ENCODE measurements at regions not wholly inside any gene's neighbourhood (a gene's known extent, or its start where the extent isn't known, plus 50 kb on each side); places are given as distances from the start of the nearest gene placed in this dataset.

DNA sequence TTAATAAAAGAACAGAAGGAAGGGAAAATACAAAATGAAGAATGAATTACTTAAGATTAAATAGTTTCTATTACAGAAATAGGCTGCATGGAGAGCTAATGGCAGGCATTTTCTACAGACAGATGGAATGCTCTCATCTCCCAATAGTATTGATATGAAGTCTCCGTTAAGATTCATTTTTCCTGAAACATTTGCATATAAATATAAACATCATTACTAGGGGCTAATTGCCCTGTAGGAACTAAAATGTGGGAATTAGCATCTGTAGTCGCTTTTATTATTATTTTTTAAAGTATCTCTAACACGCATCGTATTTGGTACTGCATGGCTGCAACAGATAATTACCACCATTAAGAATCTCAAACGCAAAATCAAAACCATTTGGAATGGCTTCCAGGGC, 2275.5 kb downstream of the MAT2B start:
- TF ChIP-seq, protein P1, sequence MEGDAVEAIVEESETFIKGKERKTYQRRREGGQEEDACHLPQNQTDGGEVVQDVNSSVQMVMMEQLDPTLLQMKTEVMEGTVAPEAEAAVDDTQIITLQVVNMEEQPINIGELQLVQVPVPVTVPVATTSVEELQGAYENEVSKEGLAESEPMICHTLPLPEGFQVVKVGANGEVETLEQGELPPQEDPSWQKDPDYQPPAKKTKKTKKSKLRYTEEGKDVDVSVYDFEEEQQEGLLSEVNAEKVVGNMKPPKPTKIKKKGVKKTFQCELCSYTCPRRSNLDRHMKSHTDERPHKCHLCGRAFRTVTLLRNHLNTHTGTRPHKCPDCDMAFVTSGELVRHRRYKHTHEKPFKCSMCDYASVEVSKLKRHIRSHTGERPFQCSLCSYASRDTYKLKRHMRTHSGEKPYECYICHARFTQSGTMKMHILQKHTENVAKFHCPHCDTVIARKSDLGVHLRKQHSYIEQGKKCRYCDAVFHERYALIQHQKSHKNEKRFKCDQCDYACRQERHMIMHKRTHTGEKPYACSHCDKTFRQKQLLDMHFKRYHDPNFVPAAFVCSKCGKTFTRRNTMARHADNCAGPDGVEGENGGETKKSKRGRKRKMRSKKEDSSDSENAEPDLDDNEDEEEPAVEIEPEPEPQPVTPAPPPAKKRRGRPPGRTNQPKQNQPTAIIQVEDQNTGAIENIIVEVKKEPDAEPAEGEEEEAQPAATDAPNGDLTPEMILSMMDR (IDR thresholded peaks at IDR 0.05 in 8 of 11, conservative IDR thresholded peaks at IDR 0.05 in 3 of 11): no peak
- TF ChIP-seq POLR2A (IDR thresholded peaks at IDR 0.05) (no peak), POLR2AphosphoS5 (IDR thresholded peaks at IDR 0.05) (no peak)
